ENCODE measurements at regions not wholly inside any gene's neighbourhood (a gene's known extent, or its start where the extent isn't known, plus 50 kb on each side); places are given as distances from the start of the nearest gene placed in this dataset.

GRCh38 chr4:106609917-106610316, 241.3 kb upstream of the GIMD1 start:
- Histone ChIP-seq H4K20me1 (replicated peaks; ENCODE audit: insufficient read depth) (no peaks in the 10 kb centered on the region), H3K9me2 (ENCODE audit: insufficient read depth) (0 out of 2 replicates have a peak, but pooled peaks cover 2% of the 10 kb centered on the region), H3K4me2 (no peak overlapping the region), H3K4me3 (no peak overlapping the region), H2AFZ (no peak overlapping the region), H3K36me3 (ENCODE audit: insufficient read depth) (no peaks in the 10 kb centered on the region), H3K4me1 (ENCODE audit: insufficient read depth) (no peaks in the 10 kb centered on the region), H3K27ac (ENCODE audit: low read depth) (no peak overlapping the region), H3K79me2 (replicated peaks; ENCODE audit: insufficient read depth) (no peaks in the 10 kb centered on the region), H3F3A (replicated peaks; ENCODE audit: low read depth) (no peaks in the 10 kb centered on the region), H3K27me3 (ENCODE audit: insufficient read depth) (no peaks in the 10 kb centered on the region)
- Mint-ChIP-seq H3K9me3 (peaks cover 14% of the 10 kb centered on the region; the same call in 2 of the 3 replicates), H3K27ac (no peak overlapping the region), H3K36me3 (ENCODE audit: low read depth) (peaks cover 7% of the 10 kb centered on the region; the same call in 1 of the 3 replicates), H3K27me3 (ENCODE audit: insufficient read depth, low read depth, poor library complexity) (no peaks in the 10 kb centered on the region), H3K4me3 (no peak overlapping the region), H3K4me1 (no peaks in the 10 kb centered on the region)
- no peak for ATAC-seq
- TF ChIP-seq ETS1 (IDR thresholded peaks at IDR 0.05) (no peak), ZNF331 (CRISPR knock-in tag; IDR thresholded peaks at IDR 0.05; ENCODE audit: low read depth) (no peak), ZNF462 (CRISPR knock-in tag; IDR thresholded peaks at IDR 0.05) (no peak), NANOG (IDR thresholded peaks at IDR 0.05; ENCODE audit: borderline replicate concordance) (no peak), EZH2phosphoT487 (IDR thresholded peaks at IDR 0.05; ENCODE audit: unreplicated experiment) (no peak), REST (IDR thresholded peaks at IDR 0.05; ENCODE audit: unreplicated experiment) (no peak), ZNF114 (CRISPR knock-in tag; IDR thresholded peaks at IDR 0.05) (no peak), EZH2 (IDR thresholded peaks at IDR 0.05; ENCODE audit: low read depth, unreplicated experiment) (no peak), JUNB (IDR thresholded peaks at IDR 0.05; ENCODE audit: unreplicated experiment) (no peak), CTCF (conservative IDR thresholded peaks at IDR 0.05; ENCODE audit: low read depth in 2 of 2) (no peak), STAT1 (IDR thresholded peaks at IDR 0.05; ENCODE audit: unreplicated experiment) (no peak), POLR2AphosphoS5 (IDR thresholded peaks at IDR 0.05; ENCODE audit: low read depth) (no peak), CREB1 (CRISPR knock-in tag; IDR thresholded peaks at IDR 0.05; ENCODE audit: low read depth) (no peak)
- DNase-seq (ENCODE audit: low spot score) = no peak

All from GM23338 (cell line).